ENCODE measurements at regions not wholly inside any gene's neighbourhood (a gene's known extent, or its start where the extent isn't known, plus 50 kb on each side); places are given as distances from the start of the nearest gene placed in this dataset.
"Not testable (repeated sequence)": the region's sequence is repeated elsewhere in the genome, so short reads cannot be mapped to it uniquely, and the experiment has no call there.

GRCh38 chr5:6078881-6079280 is 299.5 kb downstream of the MED10 start:
- no peak for DNase-seq (ENCODE audit: extremely low read depth, low read depth)
- TF ChIP-seq CTCF (IDR thresholded peaks at IDR 0.05; ENCODE audit: low read depth, low read length), result no peak

DNA sequence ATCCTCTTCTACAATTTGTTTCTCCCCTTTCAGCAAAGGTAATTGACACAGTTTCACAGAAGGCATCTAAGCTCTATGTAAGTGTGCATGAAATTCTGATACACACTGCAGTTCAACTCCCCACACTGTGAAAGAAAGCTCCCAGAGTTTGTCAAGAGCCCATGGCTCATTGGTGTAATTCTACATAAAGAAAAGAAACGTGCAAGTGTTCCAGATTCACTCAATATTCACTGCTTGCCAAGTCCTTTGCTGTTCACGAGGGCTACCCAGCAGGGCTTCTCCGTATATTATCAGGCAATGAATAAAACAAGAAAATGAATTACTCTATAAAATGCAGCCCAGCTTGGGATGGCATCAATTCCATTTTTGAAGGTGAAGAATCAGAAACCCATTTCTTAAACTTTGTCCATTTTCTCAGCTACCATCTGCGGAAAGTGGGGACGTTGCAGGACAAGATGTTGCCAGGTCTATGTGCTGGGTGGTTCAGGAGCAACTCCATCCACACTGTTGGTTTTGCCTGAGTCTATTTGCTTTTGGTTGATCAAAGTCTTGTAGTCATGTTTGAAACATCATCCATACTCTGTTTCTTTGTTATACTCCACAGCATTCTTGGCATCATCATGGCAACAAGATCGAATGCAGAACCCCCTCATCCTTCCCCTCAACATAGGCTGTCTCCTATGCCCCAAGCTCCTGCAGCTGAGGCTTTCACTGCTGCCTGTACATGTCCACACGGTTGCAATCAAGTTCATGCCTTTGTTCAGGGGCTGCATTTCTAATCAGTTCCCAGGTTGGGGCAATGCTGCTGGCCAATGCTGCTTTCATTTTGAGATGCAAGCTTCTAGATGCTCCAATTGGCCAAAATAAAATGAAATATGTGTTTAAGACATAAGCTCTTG is 301.8 kb downstream of the MED10 start:
- DNase-seq (ENCODE audit: extremely low read depth, low read depth), result no peak
- TF ChIP-seq CTCF (IDR thresholded peaks at IDR 0.05; ENCODE audit: low read depth, low read length), result no peak

DNA sequence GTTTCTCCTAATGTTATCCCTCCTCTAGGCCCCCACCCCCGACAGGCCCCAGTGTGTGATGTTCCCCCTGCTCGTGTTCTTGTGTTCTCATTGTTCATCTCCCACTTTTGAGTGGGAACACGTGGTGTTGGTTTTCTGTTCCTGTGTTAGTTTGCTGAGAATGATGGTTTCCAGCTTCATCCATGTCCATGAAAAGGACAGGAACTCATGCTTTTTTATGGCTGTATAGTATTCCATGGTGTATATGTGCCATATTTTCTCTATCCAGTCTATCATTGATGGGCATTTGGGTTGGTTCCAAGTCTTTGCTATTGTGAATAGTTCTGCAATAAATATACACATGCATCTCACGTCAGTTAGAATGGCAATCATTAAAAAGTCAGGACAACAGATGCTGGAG is 305.9 kb downstream of the MED10 start:
- DNase-seq (ENCODE audit: extremely low read depth, low read depth), result not testable (repeated sequence)

DNA sequence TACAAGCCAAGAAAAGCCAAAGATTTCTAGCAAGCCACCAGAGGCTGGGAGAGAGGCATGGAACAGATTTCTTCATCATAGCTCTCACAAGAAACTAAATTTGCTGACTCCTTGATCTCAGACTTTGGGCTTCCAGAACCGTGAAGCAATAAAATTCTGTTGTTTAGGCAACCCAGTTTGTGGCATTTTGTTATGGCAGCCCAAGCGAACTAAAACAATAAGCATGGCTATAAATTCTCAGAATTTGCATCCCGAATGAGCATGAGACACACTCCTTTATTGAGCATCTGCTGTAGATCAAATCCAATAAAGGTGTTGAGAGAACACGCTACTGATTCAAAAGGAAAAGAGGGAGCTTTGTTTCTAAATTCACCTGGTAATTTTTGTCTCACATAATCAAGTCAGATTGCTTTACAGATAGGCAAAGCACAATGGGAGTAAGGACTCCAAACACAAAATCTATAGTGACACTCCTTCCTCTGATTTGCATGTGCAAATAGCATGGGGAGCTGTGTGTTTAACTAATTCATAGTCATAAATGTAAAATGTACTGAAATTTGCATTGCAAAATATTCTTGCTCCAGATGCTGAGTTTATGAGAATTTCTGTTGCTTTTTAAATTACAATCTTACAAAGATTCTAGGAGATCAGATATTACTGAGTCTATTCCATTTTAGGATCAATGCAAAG is 308.7 kb downstream of the MED10 start:
- no peak for TF ChIP-seq CTCF (IDR thresholded peaks at IDR 0.05; ENCODE audit: low read depth, low read length)
- DNase-seq (ENCODE audit: extremely low read depth, low read depth), result no peak

DNA sequence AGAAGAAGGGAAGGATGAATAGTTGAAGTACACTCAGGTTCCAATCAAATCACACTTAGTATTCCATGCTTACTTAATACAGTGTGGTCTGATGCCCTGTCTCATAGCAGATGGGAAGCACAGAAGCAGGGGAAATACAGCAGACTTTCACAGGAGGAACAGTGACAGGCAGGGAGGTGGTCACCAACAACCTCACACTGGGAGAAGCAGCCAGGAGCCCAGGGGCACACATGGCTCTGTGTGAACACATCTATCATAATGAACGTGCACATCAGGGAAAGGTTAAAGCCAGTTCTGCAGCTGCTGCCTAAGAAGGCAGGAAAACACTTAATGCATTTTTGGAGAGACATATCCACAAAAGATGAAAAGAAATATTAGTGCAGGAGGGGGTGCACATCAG is 312.3 kb downstream of the MED10 start:
- no peak for DNase-seq (ENCODE audit: extremely low read depth, low read depth)
- no peak for TF ChIP-seq CTCF (IDR thresholded peaks at IDR 0.05; ENCODE audit: low read depth, low read length)

- DNase-seq (ENCODE audit: extremely low read depth, low read depth), result no peak
- no peak for TF ChIP-seq CTCF (IDR thresholded peaks at IDR 0.05; ENCODE audit: low read depth, low read length)
These were observed 319.1 kb downstream of the MED10 start for GRCh38 chr5:6059137-6059800.

- no peak for DNase-seq (ENCODE audit: extremely low read depth, low read depth)
- TF ChIP-seq CTCF (IDR thresholded peaks at IDR 0.05; ENCODE audit: low read depth, low read length), result no peak
These were observed 320.2 kb downstream of the MED10 start for GRCh38 chr5:6058055-6058715.
